ENCODE measurements at regions not wholly inside any gene's neighbourhood (a gene's known extent, or its start where the extent isn't known, plus 50 kb on each side); places are given as distances from the start of the nearest gene placed in this dataset.

DNA sequence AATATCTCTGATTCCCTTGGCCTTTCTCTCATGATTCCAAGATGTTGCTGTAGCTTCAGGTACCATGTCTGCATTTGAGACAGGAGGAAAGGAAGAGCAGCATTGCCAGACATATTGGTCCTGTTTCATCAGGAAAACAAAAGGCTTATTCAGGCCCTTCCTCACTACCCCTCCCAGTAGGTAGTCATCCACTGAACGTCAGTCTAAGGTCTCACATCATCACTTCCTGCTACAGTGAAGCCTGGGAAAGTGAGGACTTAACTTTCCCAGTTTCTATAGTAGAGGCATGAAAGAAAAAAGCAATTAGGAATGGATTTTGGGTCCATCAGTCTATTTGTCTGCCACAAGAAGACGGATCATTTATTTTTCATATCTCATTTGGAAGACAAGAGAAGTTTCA, 85.7 kb upstream of the SOX4 start:
- DNase-seq = no peak
- Histone ChIP-seq H3K27ac (no peak overlapping the region), H3K4me1 (no peaks in the 10 kb centered on the region), H3K27me3 (no peaks in the 10 kb centered on the region), H3K36me3 (no peaks in the 10 kb centered on the region), H3K9me3 (no peaks in the 10 kb centered on the region), H3K4me3 (no peak overlapping the region)
- intact Hi-C loops (cut with DNase I) = no loop called here
- ATAC-seq = no peak
- TF ChIP-seq, protein P1, sequence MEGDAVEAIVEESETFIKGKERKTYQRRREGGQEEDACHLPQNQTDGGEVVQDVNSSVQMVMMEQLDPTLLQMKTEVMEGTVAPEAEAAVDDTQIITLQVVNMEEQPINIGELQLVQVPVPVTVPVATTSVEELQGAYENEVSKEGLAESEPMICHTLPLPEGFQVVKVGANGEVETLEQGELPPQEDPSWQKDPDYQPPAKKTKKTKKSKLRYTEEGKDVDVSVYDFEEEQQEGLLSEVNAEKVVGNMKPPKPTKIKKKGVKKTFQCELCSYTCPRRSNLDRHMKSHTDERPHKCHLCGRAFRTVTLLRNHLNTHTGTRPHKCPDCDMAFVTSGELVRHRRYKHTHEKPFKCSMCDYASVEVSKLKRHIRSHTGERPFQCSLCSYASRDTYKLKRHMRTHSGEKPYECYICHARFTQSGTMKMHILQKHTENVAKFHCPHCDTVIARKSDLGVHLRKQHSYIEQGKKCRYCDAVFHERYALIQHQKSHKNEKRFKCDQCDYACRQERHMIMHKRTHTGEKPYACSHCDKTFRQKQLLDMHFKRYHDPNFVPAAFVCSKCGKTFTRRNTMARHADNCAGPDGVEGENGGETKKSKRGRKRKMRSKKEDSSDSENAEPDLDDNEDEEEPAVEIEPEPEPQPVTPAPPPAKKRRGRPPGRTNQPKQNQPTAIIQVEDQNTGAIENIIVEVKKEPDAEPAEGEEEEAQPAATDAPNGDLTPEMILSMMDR (IDR thresholded peaks at IDR 0.05) = no peak
- no peak for TF ChIP-seq POLR2A (IDR thresholded peaks at IDR 0.05)
- 50% methylated on average over 2 of the region's 2 CpGs for WGBS (ENCODE audit: insufficient coverage, low coverage, low lambda C conversion rate, missing lambda C conversion rate)

DNA sequence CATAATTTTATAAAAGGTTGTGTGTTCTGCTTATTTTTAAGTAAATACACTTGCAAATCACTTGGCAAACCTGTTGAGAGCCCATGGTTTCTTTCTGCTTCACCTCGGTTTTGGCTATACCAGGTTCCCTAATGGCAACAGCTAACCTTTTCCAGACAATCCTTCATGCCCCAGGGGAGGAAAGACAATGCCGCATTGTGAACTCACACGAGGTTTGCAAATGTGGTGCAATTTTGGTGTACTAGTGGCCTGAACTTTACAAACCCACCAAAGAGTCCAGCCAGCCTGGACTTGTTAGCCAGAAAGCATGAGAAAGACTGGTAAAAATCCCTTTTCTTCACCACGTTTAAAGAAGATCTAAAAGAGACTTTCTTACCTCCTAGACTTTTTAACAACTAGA, 84.8 kb upstream of the SOX4 start:
- Histone ChIP-seq H3K36me3 (no peaks in the 10 kb centered on the region), H3K4me3 (no peak overlapping the region), H3K27ac (no peak overlapping the region), H3K4me1 (no peaks in the 10 kb centered on the region), H3K9me3 (no peaks in the 10 kb centered on the region), H3K27me3 (no peaks in the 10 kb centered on the region)
- DNase-seq = no peak
- TF ChIP-seq POLR2A (IDR thresholded peaks at IDR 0.05) = no peak
- TF ChIP-seq, protein P1 (IDR thresholded peaks at IDR 0.05) = no peak
- ATAC-seq = no peak
- intact Hi-C loops (cut with DNase I) = no loop called here
- 63% methylated on average over 4 of the region's 4 CpGs for WGBS (ENCODE audit: insufficient coverage, low coverage, low lambda C conversion rate, missing lambda C conversion rate)

DNA sequence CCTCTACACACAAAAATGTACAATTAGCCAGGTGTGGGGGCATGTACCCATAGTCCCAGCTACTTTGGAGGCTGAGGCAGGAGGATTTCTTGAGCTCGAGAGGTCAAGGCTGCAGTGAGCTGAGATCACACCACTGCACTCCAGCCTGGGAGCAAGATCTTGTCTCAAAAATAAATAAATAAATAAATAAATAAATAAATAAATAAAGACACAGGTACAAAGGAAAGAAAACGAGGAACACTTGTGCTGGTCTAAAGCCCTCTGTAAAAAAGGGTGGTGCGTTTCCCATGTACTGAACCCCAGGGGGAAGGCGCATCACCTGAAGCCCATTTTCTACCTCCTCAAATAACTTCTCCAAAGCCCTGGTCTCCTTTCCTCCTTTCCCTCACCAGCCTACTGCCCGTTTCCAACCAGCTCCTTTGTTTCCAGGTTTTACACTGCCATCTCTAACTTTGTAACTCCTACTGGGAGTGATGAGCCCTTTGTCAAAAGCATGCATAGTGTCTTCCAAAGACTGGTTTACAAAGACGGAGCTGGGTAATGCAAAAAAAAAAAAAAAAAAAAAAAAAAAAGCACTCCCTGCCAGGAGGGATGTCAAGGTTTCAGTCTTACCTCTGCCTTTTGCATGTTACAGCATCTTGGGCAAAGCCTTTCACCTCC, 81.5 kb upstream of the SOX4 start:
- DNase-seq = no peak
- H3K4me3 ChIP-seq = no peak overlapping the region
- intact Hi-C loops (cut with DNase I) = no loop called here
- 73% methylated on average over 4 of the region's 6 CpGs for WGBS (ENCODE audit: insufficient coverage, low coverage, low lambda C conversion rate, missing lambda C conversion rate)
- no peak overlapping the region for H3K27ac ChIP-seq
- no peaks in the 10 kb centered on the region for H3K9me3 ChIP-seq
- H3K36me3 ChIP-seq = no peaks in the 10 kb centered on the region
- no peaks in the 10 kb centered on the region for H3K4me1 ChIP-seq
- ATAC-seq = no peak
- TF ChIP-seq, protein P1 (IDR thresholded peaks at IDR 0.05) = no peak
- TF ChIP-seq POLR2A (IDR thresholded peaks at IDR 0.05) = no peak
- H3K27me3 ChIP-seq = no peaks in the 10 kb centered on the region

DNA sequence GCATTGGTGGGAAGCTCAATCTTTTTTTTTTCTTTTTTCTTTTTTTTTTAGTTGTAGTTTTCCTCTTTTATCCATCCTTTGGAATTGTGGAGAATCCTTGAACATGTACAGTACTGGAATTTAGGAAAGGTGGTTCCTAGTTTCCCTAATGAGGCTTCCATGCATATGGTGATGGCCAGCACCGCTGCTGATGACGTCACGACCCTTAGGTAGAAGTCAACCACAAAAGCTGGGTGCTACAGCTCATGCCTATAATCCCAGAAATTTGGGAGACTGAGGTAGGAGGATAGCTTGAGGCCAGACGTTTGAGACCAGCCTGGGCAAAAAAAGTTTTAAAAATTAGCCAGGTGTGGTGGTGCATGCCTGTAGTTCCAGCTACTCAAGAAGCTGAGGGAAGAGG, 79.3 kb upstream of the SOX4 start:
- WGBS (ENCODE audit: insufficient coverage, low coverage, low lambda C conversion rate, missing lambda C conversion rate) = 64% methylated on average over 4 of the region's 4 CpGs
- Histone ChIP-seq H3K4me1 (no peaks in the 10 kb centered on the region), H3K36me3 (no peaks in the 10 kb centered on the region), H3K4me3 (no peak overlapping the region), H3K27ac (no peak overlapping the region), H3K27me3 (no peaks in the 10 kb centered on the region), H3K9me3 (no peaks in the 10 kb centered on the region)
- no peak for ATAC-seq
- TF ChIP-seq POLR2A (IDR thresholded peaks at IDR 0.05) = no peak
- TF ChIP-seq, protein P1 (IDR thresholded peaks at IDR 0.05) = no peak
- DNase-seq = no peak
- intact Hi-C loops (cut with DNase I) = no loop called here

DNA sequence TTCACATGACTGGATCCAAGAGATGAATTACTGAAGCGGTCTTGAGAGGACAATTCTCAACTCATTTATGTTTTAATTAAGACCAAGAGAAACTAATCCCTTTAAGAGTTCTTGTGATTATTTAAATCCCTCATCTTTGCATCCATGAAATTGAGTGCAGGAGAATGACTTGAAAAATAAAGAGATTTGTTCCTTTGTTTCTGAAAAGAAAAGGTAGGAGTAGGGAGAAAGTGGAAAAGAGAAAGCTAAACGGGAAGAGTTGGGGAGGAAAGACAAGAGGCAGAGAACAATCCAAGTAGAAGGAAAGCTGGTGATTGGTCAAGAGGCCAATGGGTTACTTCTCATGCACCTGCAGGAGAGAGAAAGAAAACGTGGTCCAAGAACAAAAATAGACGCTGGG, 75.2 kb upstream of the SOX4 start:
- intact Hi-C loops (cut with DNase I) = no loop called here
- Histone ChIP-seq H3K9me3 (no peaks in the 10 kb centered on the region), H3K27ac (no peak overlapping the region), H3K4me3 (no peak overlapping the region), H3K27me3 (no peaks in the 10 kb centered on the region), H3K4me1 (no peaks in the 10 kb centered on the region), H3K36me3 (no peaks in the 10 kb centered on the region)
- 71% methylated on average over 4 of the region's 4 CpGs for whole genome bisulfite sequencing (ENCODE audit: insufficient coverage, low coverage, low lambda C conversion rate, missing lambda C conversion rate)
- DNase-seq (no peak), ATAC-seq (no peak)
- TF ChIP-seq, protein P1 (IDR thresholded peaks at IDR 0.05) = no peak
- no peak for TF ChIP-seq POLR2A (IDR thresholded peaks at IDR 0.05)
